GM19438 (cell line): ENCODE measurements at regions not wholly inside any gene's neighbourhood (a gene's known extent, or its start where the extent isn't known, plus 50 kb on each side); places are given as distances from the start of the nearest gene placed in this dataset.
"Not testable (repeated sequence)": the region's sequence is repeated elsewhere in the genome, so short reads cannot be mapped to it uniquely, and the experiment has no call there.

Experiments
- ATAC-seq: cut with Tn5 transposase; IDR thresholded peaks from one replicate; pipeline ENCODE4 v1.9.1; 2021; ENCODE audit warnings: low read depth; ENCODE audit not compliant: unreplicated experiment

DNA sequence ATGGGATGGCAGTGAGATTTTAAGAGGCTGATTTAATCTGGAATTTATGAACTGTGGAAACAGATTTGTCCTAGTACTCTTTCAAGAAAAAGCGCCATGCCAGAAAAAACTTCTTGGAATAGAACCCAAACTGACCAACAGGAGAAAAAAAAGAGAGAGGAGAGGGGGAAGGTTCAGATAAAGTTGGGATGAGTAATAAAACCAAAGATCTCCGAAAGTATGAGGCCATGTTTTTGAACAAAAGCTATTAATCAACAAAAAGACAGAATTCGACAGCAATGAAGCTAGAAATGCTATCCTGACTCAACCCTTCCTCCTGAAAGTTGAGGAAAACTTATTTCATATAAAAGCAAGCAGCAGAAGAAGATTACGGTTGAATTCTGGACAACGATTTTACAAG lies 135.5 kb downstream of the CEMIP2 start:
- ATAC-seq: no peak

DNA sequence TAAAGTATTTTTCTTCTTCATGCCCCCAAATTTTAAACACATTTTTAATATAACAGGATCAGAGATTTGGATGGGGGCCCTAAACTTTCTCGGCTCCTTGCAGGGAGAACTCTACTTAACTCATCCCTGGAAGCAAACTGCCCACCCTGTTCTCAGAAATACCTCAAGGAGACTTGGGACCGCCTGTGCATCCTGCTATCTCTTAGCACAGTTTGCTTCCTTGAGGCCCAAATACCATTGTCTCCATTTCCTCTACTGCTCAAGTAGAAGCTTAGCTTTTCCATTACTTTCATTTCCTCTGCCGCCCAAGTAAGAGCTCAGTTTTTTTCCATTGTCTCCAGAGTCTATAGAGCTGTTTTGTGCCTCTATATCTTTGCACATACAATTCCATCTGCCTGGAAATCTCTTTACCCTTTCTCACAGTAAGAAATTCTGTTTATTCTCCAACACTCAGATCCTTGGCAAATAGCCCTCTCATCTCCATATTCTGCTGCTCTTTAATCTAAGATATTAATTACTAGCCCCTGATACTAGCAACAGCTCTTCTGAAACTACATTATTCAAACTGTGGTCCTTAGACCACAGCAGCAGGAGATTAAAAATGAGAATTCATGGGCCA lies 137.8 kb downstream of the CEMIP2 start:
- no peak for ATAC-seq

GRCh38 chr9:71629578-71630215 lies 138.6 kb downstream of the CEMIP2 start:
- ATAC-seq: no peak

GRCh38 chr9:71628247-71628646 lies 140.1 kb downstream of the CEMIP2 start:
- ATAC-seq: no peak

GRCh38 chr9:71627537-71627936 lies 140.8 kb downstream of the CEMIP2 start:
- ATAC-seq: no peak

GRCh38 chr9:71626395-71626794 lies 141.9 kb downstream of the CEMIP2 start:
- ATAC-seq: no peak

DNA sequence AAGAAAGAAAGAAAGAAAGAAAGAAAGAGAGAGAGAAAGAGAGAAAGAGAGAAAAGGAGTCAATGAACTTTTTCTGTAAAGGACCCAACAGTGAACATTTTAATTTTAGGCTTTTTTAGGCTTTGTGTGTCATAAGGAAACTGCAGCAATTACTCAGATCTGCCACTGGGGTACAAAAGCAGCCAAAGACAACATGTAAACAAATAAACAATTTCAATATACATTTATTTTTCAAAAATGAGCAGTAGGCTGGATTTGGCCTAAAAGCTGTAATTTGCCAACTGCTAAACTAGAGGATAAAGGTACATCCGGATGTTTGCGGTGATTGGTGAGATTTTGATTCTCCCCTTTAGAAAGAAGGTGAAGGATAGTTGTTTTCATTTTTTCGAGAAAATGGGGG lies 143.6 kb downstream of the CEMIP2 start:
- no peak for ATAC-seq

DNA sequence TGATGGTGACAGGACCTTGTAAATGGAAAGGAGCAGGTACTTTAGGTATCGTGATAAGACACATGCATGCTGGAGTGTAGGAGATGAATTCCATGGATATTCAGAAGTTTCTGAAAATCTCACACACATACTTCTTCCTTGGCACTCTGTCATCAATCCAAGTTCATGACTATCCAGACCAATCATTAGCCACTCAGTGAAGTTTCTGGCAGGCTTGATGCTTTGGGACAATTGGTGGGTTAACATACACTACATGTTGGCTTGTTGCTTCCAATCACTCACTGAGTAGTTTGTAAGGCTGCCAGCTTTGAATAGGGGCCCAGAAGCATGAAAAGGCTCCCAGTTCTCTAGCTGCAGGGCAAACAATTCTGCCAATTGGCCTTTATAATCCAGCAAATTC lies 147.6 kb downstream of the CEMIP2 start:
- no peak for ATAC-seq

DNA sequence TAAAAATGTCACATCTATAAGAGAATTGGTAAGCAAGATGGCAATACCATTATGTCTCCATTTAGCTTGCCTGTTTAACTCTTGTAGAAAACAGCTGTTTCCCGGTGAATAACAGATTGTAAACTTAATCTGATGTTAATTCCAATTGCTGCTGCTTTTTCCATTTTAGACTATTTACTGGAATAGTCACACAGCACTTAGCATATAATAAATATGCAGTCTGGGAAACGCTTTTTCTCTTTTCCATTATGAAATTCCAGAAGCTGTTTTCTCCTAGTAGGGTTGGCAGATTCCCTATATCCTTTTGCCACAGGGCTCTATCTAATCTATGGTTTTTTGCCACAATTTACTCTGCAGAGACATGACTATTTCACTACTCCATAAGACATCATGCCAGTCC lies 148.0 kb downstream of the CEMIP2 start:
- no peak for ATAC-seq

- no peak for ATAC-seq
Measured at GRCh38 chr9:71619926-71620325, 148.4 kb downstream of the CEMIP2 start.

GRCh38 chr9:71614409-71615010 lies 153.8 kb downstream of the CEMIP2 start:
- ATAC-seq: no peak

- no peak for ATAC-seq
Measured at GRCh38 chr9:71612889-71613288, 155.4 kb downstream of the CEMIP2 start.

- no peak for ATAC-seq
Measured at GRCh38 chr9:71609448-71609830, 158.9 kb downstream of the CEMIP2 start.

DNA sequence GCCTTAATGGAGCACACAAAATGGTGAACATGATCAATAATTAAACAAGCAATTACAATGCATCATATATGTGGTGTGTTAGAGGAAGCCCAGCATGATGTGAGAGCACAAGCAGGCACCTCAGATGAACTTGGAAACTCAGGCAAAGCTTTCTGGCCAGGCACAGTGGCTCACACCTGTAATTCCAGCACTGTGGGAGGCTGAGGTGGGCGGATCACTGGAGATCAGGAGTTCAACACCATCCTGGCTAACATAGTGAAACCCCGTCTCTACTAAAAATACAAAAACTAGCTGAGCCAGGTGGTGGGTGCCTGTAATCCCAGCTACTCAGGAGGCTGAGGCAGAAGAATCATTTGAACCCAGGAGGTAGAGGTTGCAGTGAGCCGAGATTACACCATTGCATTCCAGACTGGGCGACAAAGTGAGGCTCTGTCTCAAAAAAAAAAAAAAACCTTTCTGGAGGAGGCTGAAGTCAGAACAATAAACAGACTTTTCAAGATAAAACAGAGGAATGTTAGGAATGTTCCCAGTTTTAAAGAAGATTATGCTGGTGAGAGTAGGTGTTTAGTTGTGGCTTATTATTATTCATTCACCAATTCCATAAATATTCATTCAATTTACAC lies 159.4 kb downstream of the CEMIP2 start:
- no peak for ATAC-seq

DNA sequence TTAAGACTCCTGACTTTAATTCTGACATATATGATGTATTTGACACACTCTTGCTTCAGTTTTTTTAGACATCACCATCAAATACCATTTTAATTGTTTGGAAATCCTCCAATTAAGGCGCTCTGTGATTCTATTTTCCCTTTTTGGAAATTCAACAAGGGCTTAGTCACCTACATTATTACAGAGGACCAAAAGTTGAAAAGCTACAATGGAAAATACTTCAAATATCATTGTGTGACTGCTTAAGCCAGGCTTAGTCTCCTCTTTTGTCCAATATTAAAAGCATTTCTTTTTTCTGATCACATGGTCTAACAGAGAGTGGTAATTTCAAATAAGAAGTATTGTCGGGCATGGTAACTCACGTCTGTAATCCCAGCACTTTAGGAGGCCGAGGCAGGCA lies 160.3 kb downstream of the CEMIP2 start:
- ATAC-seq: no peak

DNA sequence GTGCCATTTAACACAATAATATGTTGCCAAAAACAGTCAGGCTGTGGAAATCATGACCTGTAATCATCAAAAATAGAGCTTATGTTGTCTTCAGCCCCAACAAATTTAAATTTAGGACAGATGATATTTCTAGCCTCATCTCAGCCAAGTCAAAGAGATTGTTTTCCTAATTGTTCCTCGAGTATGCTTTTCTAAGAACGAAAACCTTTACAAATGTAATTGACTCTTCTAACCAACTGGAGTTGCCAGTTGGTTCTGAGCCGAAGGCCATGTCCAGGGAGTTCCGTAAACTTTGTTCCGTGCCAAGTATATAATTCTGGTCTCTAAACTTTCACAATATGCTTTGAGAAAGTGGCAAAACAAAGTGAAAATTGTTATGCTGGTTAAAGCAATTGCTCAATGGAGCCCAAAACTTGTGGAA lies 160.8 kb downstream of the CEMIP2 start:
- no peak for ATAC-seq

- peak; percentile 81 for ATAC-seq
Measured at GRCh38 chr9:71604197-71605063, 163.9 kb downstream of the CEMIP2 start.

GRCh38 chr9:71602652-71603051 lies 165.7 kb downstream of the CEMIP2 start:
- ATAC-seq: peak; percentile 56

DNA sequence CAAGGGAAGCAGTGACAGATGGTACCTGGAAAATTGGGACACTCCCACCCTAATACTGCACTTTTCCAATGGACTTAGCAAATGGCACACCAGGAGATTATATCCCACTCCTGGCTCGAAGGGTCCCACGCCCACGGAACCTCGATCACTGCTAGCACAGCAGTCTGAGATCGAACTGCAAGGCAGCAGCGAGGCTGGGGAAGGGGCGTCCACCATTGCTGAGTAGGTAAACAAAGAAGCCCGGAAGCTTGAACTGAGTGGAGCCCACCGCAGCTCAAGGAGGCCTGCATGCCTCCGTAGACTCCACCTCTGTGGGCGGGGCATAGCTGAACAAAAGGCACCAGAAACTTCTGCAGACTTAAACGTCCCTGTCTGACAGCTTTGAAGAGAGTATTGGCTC lies 172.6 kb downstream of the CEMIP2 start:
- not testable (repeated sequence) for ATAC-seq

DNA sequence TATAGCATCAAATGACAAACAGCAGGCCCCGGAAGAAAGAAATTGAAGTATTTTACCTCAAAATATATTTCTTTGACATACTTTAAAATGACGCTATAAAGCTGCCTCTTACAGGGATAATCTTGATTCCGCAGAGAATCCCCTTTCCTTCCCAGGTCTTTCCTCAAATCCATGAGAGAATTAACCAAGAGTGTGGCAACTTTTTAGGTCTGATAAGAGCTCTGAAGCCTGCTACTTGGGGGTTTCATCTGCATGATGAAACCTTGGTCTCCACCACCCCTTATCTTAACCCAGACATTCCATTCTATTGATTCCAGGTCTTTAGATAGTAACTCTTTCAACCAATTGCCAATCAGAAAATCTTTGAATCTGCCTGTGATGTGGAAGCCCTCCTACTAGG lies 173.8 kb downstream of the CEMIP2 start:
- ATAC-seq: no peak

DNA sequence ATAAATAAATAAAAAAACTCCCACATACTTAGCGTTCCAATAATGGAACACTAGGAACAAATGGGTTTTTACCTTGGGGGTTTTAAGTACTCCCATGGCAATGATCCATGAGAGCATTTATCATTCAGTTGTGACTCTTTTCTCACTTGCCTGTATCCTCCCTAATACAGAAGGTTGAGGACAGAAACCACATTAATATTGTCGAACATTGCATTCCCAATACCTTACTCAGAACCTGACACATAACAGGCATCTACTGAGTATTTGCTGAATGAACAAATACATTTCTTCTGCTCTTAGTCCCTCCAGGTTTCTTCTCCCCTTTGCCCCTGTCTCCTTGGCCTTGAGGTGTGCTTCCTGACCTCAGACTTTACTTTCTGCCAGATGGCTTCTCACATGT lies 175.9 kb downstream of the CEMIP2 start:
- ATAC-seq: no peak
